Tibial nerve (tissue), 3 donors: ENCODE measurements at regions not wholly inside any gene's neighbourhood (a gene's known extent, or its start where the extent isn't known, plus 50 kb on each side); places are given as distances from the start of the nearest gene placed in this dataset.

Experiments used
- POLR2A ChIP-seq, 2 donors: fragments of 450-650 bp; IDR thresholded peaks; one replicate each; pipeline ENCODE4 v1.6.1; 2017; ENCODE audit warnings: antibody characterized with exemption in 2 of 2, mild to moderate bottlenecking in 2 of 2, moderate library complexity in 2 of 2
- TF ChIP-seq, protein P1 (sequence below), 5 experiments: fragments of 200-600 bp in 3 of 5; fragments of 450-650 bp in 2 of 5; sonication (generic) in 3 of 5; IDR thresholded peaks; one replicate each; pipeline ENCODE4 v1.5.1; 2016 to 2019; ENCODE audit warnings: antibody characterized with exemption in 5 of 5, mild to moderate bottlenecking in 3 of 5, moderate library complexity in 2 of 5

DNA sequence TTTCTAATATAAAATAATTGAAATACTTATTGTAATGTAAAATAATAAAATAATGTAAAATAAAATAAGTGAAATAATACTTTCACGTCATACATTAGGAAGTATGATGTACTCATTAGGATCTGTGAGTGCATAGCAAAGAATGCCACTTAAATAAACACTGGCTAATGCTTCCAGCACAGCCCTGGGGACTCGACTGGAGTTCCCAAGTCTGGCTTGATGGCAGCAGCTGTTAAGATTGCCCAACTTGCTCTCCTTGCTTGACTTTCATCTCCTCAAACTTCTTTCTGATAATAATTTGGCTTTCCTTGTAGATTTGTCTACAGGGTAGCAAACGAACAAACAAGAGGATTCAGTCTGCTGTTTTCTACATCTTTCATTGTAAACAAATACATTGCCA lies 191.9 kb downstream of the COG6 start:
- TF ChIP-seq, protein P1, sequence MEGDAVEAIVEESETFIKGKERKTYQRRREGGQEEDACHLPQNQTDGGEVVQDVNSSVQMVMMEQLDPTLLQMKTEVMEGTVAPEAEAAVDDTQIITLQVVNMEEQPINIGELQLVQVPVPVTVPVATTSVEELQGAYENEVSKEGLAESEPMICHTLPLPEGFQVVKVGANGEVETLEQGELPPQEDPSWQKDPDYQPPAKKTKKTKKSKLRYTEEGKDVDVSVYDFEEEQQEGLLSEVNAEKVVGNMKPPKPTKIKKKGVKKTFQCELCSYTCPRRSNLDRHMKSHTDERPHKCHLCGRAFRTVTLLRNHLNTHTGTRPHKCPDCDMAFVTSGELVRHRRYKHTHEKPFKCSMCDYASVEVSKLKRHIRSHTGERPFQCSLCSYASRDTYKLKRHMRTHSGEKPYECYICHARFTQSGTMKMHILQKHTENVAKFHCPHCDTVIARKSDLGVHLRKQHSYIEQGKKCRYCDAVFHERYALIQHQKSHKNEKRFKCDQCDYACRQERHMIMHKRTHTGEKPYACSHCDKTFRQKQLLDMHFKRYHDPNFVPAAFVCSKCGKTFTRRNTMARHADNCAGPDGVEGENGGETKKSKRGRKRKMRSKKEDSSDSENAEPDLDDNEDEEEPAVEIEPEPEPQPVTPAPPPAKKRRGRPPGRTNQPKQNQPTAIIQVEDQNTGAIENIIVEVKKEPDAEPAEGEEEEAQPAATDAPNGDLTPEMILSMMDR (IDR thresholded peaks at IDR 0.05), result no peak
- no peak for TF ChIP-seq POLR2A (IDR thresholded peaks at IDR 0.05)
